ENCODE measurements at regions not wholly inside any gene's neighbourhood (a gene's known extent, or its start where the extent isn't known, plus 50 kb on each side); places are given as distances from the start of the nearest gene placed in this dataset.

DNA sequence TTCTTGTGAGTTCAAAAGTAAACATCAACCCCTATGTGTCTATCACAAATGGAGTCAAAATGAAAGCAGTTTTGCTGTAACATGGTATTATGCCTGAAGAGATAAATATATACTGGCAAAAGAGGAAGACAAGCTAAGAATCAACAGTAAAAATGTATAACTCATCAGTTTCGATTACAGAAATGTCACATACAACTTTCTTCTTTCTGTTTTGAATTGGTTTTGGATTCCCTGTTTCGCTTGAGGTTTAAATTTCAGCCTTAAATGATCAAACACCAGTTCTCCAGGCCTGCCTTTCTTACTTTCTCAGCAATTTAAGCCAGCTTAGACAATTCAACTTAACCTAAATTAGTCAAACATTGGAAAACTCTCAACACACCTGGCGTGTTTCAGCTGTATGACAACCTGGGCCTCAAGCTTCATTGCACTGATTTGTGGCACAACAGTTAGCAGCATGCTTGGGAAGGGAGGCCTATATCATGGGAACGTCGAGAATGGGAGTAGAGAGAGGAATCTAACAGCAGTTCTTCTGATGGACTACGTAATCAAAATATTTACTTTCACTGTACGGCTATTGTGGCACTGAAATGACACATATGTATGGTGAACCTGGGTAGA lies 51.9 kb upstream of the MARCKS start:
- DNase-seq: no peak

GRCh38 chr6:113805811-113806495 lies 51.2 kb upstream of the MARCKS start:
- no peak for DNase-seq
